ENCODE measurements at regions not wholly inside any gene's neighbourhood (a gene's known extent, or its start where the extent isn't known, plus 50 kb on each side); places are given as distances from the start of the nearest gene placed in this dataset.

DNA sequence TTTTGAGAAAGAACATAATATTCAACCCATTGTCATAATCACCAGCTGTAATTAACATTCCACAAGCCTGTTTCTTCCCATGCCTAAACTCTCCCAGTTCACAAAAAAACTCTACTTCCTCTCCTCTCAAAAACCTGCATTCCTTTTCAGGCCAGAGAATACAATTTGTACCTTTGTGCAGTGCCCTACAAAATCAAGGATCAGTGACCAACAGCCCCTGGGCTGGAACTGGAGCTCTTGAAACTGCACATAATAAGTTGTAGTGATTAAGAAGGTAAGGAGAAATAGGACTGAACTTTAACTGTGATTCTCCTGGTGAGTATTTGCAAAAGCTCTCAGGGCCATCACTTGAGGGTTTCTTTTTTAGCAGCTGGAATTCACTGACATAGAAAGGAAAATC is 472.7 kb downstream of the RFC3 start:
- no peaks in the 10 kb centered on the region for H3K27me3 ChIP-seq (replicated peaks in 1 of 7)
- TF ChIP-seq, protein P1, sequence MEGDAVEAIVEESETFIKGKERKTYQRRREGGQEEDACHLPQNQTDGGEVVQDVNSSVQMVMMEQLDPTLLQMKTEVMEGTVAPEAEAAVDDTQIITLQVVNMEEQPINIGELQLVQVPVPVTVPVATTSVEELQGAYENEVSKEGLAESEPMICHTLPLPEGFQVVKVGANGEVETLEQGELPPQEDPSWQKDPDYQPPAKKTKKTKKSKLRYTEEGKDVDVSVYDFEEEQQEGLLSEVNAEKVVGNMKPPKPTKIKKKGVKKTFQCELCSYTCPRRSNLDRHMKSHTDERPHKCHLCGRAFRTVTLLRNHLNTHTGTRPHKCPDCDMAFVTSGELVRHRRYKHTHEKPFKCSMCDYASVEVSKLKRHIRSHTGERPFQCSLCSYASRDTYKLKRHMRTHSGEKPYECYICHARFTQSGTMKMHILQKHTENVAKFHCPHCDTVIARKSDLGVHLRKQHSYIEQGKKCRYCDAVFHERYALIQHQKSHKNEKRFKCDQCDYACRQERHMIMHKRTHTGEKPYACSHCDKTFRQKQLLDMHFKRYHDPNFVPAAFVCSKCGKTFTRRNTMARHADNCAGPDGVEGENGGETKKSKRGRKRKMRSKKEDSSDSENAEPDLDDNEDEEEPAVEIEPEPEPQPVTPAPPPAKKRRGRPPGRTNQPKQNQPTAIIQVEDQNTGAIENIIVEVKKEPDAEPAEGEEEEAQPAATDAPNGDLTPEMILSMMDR (IDR thresholded peaks at IDR 0.05 in 8 of 11, conservative IDR thresholded peaks at IDR 0.05 in 3 of 11), result no peak
- DNase-seq, result no peak
- intact Hi-C loops (cut with DNase I; ENCODE audit: low total_unique reads), result no loop called here
- H3K4me1 ChIP-seq, result no peaks in the 10 kb centered on the region
- H3K27ac ChIP-seq, result no peak overlapping the region
- no peaks in the 10 kb centered on the region for H3K9me3 ChIP-seq
- no peaks in the 10 kb centered on the region for H3K36me3 ChIP-seq
- H3K4me3 ChIP-seq, result no peak overlapping the region

DNA sequence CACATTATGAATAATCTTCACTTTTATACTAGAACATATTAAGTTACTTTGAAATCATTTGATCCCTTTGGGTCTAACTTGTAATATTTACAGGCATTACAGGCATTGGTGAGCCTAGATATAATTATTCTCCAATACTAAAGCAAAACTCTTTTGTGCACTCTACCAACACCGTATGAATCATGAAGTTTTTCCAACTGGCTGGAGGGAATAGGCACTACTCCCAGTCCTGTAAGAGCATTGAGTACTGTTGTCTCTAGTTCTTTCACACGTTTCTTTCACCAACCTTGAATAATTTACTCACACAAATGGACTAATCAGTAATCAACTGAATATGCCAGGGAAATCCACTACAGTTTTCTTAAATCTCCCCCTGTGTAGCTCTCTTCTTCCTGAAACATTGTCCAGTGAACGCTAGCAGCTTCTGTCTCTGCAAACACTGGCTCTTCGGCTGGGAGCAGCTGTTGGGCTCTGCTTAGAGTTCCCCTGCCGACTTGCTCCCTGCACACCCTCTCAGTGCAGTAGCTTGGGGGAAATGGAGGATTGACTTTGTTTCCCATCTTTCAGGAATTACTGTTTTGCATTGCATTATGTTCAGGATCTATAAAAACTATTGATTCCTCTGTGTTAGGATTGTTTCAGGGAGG is 476.7 kb downstream of the RFC3 start:
- 56 to 71% (median 62%) methylated on average over 5 of the region's 5 CpGs for WGBS, 5 donors

DNA sequence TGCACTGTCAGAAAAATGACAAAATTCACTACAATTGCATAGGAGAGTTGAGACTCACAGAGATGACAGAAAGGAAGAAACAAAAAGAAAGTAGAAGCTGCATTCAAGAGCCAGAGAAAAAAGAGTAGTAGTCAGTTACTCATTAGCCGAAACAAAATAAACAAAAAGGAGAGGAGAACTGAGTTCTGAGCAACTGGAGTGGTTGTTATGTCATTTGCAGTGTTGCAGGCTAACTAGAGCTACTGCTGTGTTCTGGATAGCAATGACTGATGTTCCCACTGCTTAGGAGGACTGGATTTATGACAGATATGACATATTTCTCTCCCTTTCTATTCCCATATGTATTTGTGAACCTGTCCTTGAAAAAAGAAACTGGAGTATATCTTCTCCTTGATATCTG is 482.6 kb downstream of the RFC3 start:
- 68 to 82% (median 75%) methylated on average over 1 of the region's 1 CpG for WGBS, 5 donors
- Histone ChIP-seq H3K36me3 (no peaks in the 10 kb centered on the region), H3K27ac (no peak overlapping the region), H3K9me3 (peaks cover 0 to 29% (median 16%) of the 10 kb centered on the region in 8 donors), H3K4me1 (no peaks in the 10 kb centered on the region), H3K27me3 (replicated peaks in 1 of 7) (no peaks in the 10 kb centered on the region), H3K4me3 (no peak overlapping the region)
- intact Hi-C loops (cut with DNase I; ENCODE audit: low total_unique reads), result no loop called here
- DNase-seq, result no peak
- TF ChIP-seq, protein P1 (IDR thresholded peaks at IDR 0.05 in 8 of 11, conservative IDR thresholded peaks at IDR 0.05 in 3 of 11), result no peak
- TF ChIP-seq POLR2AphosphoS5 (IDR thresholded peaks at IDR 0.05) (no peak), POLR2A (IDR thresholded peaks at IDR 0.05) (no peak)

More for the DNA sequence above, 476.7 kb downstream of the RFC3 start:
- no peaks in the 10 kb centered on the region for H3K27me3 ChIP-seq (replicated peaks in 1 of 7)
- TF ChIP-seq, protein P1 (IDR thresholded peaks at IDR 0.05 in 8 of 11, conservative IDR thresholded peaks at IDR 0.05 in 3 of 11), result no peak
- TF ChIP-seq POLR2AphosphoS5 (IDR thresholded peaks at IDR 0.05) (no peak), POLR2A (IDR thresholded peaks at IDR 0.05) (no peak)
- no peaks in the 10 kb centered on the region for H3K4me1 ChIP-seq
- no peak overlapping the region for H3K4me3 ChIP-seq
- DNase-seq, result no peak
- H3K27ac ChIP-seq, result no peak overlapping the region
- intact Hi-C loops (cut with DNase I; ENCODE audit: low total_unique reads), result no loop called here
- H3K9me3 ChIP-seq, result no peaks in the 10 kb centered on the region
- no peaks in the 10 kb centered on the region for H3K36me3 ChIP-seq

GRCh38 chr13:34302596-34302995 is 484.6 kb downstream of the RFC3 start:
- no peak for DNase-seq
- H3K4me1 ChIP-seq, result no peaks in the 10 kb centered on the region
- H3K36me3 ChIP-seq, result no peaks in the 10 kb centered on the region
- H3K27ac ChIP-seq, result no peak overlapping the region
- intact Hi-C loops (cut with DNase I; ENCODE audit: low total_unique reads), result no loop called here
- H3K4me3 ChIP-seq, result no peak overlapping the region
- TF ChIP-seq, protein P1 (IDR thresholded peaks at IDR 0.05 in 8 of 11, conservative IDR thresholded peaks at IDR 0.05 in 3 of 11), result no peak
- no peak for TF ChIP-seq POLR2AphosphoS5 (IDR thresholded peaks at IDR 0.05)
- no peak for TF ChIP-seq POLR2A (IDR thresholded peaks at IDR 0.05)
- H3K27me3 ChIP-seq (replicated peaks in 1 of 7), result no peaks in the 10 kb centered on the region
- H3K9me3 ChIP-seq, result peaks cover 0 to 29% (median 16%) of the 10 kb centered on the region in 8 donors

All from spleen (tissue), 11 donors.